ENCODE measurements at regions not wholly inside any gene's neighbourhood (a gene's known extent, or its start where the extent isn't known, plus 50 kb on each side); places are given as distances from the start of the nearest gene placed in this dataset.
"Not testable (repeated sequence)": the region's sequence is repeated elsewhere in the genome, so short reads cannot be mapped to it uniquely, and the experiment has no call there.

DNA sequence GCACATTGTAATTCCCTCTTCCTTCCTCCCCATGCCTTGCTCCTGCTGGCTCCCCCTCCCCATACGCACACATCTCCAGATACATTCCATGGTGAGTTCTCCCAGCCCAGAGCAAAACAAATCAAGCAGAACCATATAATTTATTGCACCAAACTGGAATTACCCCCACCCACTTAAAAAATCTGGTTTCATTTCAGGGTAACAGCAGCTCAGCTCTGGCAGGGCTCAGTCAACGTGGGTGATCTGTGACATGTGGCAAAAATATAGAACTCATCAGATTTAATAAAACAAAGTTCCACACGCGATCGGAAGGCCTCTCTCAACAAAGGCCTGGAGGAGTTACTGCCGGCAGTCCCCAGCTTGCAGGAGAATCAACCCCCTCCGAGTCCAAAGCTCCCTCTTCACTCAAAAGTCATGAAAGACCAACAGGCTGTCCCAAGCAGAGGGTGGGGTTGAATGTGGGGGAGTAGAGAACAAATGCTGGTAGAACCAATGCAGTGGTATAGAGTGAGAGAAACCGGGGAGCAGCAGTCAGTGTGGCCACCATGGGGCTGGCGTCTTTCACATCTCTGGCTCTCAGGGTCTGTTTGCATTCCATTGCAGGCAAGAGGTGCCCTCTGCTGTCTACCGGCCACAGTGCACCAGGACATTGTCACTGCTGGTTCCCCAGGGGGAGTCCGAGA lies 323.3 kb upstream of the NT5E start:
- DNase-seq = no peak

DNA sequence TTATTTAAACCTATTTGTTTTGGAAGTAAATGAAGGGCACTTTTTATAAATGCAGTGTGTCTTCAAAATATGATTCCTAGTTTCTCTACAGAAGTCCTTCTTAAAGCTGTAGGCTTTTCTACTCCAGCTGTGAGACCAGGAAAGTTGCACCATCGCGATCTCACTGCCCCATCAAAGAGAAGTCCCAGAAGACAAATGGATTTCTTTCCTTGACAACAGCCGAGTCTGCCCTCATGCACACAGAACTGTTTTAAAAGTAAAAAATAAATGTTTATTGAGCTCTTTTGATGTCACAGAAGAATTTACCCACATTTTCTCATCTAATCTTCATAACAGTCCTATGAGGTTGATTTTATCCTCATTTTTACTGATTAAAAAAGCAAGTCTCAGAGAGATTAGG lies 324.4 kb upstream of the NT5E start:
- no peak for DNase-seq

DNA sequence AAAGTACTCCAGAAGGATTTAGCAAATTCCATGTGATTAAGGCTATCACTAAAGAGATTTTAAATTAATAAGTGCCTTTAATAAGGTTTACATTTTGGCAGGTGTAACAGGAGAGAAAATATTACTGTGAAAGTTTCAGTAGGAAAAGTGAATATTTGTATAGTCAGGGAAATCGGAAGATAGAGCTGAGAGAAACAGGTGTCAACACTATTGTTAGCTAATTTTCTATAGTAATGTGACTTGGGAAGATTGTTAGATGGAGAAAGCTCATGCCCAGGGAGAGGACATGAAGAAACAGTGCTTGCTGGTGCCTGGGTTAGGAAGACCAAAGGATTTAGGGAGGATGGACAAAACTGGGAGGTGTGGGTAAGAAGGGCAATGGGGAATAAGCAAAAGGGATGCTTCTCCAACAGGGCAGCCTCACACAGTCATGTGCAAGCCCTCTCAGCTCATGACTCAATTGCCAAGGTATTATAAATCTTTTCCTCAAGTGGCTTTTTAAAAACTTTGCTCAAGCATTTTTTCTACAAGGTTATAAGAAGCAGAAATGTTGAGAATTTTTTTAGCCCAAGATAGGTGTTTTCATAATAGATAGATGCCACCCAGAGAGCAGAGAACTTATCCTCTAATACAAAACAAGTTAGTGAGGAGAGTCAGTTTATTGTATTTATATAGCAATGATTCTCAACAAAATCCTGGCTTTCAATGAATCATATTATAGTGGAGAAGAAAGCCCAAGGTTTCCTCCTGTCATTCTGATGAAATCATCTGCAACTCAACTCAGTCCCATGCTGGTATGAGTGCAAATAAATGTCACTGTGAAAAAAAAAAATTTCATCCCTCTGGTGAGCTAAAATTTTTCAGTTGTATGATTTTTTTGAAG lies 325.2 kb upstream of the NT5E start:
- DNase-seq = no peak

DNA sequence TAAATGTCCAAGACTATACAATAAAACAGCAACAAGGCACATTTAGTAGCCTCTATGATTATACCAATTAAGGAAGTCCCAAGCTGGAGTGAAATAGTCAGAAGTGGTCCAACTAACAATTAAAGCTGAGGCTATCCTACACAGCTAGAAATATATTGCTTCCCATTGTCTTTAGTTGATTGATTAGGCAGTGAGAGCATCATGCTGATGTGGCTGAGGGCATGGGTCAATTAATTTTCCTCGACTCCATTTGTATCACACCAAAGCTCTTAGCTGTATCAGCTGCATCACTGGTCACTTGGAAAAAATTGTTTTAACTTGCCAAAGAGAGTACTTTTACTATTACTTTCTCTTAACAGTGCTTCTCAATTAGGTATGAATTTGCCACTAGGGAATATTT lies 328.7 kb upstream of the NT5E start:
- no peak for DNase-seq

DNA sequence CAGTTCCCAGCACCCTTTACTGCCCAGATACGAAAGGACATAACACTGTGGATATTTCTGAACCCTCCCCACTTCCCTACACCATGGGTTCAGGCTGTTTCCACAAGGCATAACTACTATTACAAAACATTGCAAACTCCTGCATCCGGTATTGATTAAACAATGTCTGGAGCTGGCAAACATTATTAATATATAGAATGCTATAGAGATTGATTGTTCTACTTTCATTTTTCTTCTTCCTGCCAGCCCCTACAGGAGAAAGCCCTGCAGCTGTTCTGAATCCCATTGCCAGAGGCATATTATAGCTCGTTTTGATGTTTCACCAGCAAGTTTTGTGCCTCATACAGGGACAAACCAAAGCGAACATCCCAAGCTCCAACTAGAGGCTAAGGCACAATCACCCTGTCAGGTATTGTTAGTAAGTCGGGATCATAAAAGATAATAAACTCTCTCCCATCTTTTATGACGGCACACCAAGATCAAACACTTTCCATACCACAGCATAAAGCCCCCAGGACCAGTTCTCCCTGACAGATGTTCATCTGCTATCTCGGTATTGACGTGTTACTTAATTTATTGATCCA lies 331.1 kb upstream of the NT5E start:
- DNase-seq = no peak

DNA sequence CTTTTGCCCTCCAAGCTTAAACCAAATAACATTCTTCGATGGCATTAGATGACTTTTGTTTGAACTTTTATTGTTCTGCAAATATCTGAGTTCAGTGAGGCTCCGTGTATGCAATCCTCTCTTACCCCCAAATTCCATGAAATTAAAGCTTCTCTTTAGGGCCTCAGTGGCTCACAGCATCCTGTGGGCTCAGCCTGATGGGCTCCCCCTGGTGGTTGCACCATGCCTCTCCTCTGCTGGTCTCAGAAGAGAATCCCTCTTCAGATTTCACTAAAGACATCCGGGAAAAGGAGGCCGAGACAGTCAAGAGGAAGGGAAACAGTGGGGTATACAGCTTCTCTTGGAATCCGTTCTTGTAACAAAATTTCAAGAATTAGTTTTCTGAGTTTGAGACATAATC lies 331.6 kb upstream of the NT5E start:
- no peak for DNase-seq

DNA sequence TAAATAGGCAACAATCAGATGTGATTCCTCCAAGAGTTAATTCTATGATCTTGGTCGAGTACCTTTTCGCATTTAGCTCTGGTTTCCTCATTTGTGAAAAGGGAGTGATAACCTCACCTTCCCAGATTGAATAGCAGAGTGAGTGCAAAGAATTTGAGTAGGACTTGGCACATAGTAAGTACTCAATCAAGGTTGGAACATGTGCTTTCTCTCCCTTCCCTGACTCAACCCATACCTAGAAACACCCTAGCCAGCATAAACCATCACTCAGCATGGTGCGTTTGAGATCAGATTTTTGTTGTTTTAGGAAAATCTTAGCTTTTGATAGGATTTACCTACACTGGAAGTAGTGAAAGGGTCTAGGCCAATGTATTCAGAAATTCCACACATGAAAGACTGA lies 333.4 kb upstream of the NT5E start:
- DNase-seq = no peak

DNA sequence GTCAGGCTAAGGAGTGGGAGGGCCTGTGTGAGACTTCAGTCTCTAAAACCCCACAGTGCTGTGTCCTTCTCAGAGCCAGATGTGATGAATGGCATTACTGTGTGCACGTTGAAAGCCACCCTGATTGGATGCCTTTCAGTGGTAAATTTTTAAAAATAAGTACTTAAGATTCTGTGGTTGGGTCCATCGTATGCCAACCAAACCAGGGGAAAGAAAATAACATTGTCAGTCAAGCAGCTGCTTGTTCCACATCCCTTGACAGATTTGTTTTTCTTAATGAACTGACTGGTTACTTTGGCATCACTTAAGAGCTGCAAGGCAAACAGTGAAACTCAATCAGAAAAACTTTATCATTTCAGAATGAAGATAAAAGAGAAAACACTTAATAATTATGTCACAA lies 334.0 kb upstream of the NT5E start:
- no peak for DNase-seq

DNA sequence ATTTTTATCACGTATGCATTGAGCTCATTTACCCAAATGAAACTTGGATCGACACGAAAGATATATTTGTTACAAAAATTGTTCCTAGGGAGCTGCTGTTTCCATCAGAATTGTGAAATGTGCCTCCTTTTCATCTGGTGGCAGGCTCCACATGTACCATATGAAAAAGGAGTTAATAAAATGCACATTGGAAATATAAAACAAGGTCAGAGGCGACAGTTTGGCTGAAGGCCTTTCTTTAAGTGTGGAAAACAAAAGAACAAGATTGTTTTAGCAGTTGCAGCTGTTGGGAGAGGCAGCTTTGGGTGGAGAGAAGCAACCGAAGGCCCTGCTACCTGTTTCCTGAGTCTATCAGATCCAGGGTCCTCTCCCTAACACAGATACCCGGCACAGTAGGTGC lies 334.5 kb upstream of the NT5E start:
- no peak for DNase-seq

DNA sequence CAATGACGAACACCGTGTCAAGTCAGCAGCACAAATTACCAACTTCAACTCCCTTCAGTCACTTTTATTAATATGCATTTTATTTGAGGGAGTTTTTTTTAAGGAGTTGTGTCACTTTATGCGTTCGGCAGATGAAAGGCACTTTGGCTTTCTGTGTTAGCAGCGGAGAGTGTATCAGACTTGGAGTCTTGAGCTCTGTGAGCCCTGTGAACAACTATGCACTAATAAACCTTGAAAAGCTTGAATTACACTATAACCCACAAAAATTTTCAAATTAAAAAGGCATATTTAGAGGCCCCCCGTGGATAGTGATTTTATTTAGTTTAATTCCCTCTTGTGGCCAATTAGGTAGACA lies 335.3 kb upstream of the NT5E start:
- no peak for DNase-seq

DNA sequence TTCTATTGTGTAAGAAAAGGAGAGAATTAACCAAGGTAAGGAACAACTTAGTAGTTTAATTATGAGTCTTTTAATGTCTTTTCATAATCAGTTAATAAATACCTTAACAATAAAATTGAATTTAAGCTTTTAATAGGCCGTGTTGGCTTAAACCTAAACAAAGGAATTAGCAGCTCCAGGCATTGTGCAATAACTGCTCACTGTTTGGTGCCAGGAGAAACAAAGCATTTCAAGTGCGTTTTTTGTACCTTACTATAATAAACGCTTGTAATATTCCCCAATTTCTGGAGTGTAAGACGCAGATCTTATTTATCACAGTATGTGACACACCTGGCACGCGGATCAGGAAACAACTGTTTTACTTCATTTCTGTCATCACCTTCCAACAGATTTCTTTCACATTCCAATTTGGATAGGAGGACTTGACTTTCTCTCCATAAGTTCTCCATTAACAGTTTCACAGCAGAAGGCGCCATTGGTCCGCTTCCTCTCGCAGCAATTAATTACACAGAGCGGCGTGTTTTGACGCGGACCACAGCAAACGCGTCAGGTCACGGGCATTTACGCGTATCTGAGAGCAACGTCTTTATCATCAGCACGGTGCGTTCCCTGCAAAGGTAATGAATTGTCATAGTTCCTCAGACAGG lies 335.8 kb upstream of the NT5E start:
- DNase-seq = no peak

DNA sequence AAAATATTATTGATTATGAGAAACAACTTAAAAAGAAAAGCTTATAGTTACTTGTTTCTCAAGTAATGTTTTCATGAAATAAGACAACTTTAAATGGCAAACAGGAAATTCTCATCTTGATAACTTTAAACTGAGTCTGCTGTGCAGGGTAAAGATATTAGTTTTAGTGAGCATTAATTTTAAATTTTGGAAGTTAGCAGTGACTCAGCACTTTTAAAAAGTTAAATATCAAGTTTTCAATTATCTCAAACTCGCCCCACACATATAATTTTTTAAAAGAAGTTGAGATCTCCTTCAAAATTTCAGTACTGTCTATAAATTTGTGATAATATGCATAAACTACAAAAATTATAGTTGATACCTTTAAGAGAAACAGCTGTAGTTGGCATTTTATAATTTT lies 337.3 kb upstream of the NT5E start:
- no peak for DNase-seq

DNA sequence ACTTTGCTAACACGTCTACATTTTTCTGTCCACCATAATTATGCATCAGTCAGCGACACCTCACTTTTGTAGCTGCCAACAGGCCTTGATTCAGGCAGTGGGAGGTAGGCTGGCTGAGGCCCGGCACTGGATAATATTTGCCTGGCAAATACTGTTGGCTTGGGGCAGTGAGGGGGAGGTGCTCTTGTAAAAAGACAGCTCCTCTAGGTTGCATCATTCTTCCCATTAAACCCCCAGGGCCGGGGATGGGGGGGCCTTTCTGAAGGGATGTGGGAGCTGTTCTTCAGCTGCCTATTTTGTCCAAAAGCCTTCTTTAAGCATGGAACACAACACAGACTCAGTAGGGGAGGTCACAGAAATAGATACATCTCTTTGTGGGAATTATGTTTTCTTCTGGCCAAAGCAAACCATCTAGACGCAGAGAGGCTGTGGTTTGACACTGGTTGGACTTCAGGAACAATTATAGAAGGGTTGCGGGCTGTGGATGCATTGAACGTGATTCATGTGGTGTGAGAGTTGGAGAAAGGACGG lies 338.3 kb upstream of the NT5E start:
- no peak for DNase-seq

DNA sequence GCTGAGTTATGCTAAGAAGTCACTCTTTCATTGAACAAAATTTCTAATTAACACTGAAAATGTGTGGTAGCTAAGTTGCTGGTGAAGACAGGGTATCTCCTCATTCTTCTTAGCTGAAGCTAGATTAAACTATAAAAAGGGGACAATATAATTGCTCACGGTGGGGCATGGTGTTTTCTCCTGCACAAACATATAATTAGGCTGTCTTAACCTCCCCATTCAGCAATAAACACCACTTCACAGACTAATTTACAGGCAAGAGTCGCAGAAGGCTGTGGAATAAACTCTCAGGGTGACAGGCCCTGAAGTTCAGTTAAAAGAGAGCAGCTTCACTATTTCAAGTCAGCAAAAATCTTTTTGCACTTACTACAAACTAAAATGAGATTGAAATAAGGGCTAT lies 338.9 kb upstream of the NT5E start:
- DNase-seq = no peak

DNA sequence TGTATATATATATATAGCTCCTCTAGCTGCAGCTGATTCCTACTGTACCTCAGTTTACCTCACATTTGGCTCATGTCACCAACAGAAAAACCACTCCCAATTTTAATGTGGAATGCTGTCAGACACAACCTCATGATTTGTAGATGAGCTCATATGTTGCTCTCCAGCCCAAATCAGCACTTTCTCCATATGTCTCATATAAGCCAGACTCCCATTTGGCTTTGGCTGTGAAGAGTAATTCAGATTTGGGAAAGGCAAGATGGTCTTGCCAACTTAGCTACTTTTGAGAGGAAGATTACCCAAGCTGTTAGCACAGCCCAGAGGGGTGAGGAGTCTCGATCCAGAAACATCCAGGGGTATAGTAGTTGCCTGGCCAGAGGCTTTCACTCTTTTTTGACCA lies 342.2 kb upstream of the NT5E start:
- no peak for DNase-seq

DNA sequence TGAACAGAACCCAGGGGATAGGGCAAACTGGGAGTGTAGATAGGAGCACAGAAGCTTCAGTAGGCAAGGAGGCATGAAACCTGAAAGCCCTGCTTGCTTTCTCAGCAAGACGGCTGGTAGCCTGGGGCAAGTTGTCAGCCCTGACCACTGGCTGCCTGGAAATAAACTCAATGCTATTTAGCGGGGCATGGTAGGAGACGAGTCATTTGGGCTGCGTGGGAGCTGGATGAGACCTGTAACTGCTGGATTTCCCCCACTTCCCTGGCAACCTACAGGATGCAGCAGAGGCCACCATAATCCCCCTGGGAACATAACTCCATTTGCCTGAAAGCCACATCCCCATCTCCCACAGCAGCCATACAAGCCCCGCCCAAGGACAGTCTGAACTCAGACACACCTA lies 332.6 kb upstream of the TBX18 start:
- DNase-seq = no peak

DNA sequence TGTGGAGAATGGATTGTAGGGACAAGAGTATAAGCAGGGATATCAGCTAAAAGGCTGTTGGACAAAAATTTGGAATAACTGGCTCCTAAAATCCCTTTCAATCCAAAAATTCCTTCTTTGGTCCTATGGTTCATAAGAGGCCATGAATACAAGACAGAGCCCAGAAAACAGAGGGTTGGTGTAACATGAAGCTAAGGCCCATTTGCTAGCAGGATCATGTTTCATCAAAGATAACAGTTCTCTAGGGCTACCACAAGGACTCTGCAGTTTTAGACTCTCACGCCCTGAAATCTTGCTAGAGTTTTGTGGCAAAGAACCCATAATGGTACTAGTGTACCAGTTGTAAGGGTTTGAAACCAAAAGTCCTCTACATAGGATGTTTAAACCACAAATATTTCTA lies 327.8 kb upstream of the TBX18 start:
- DNase-seq = no peak

DNA sequence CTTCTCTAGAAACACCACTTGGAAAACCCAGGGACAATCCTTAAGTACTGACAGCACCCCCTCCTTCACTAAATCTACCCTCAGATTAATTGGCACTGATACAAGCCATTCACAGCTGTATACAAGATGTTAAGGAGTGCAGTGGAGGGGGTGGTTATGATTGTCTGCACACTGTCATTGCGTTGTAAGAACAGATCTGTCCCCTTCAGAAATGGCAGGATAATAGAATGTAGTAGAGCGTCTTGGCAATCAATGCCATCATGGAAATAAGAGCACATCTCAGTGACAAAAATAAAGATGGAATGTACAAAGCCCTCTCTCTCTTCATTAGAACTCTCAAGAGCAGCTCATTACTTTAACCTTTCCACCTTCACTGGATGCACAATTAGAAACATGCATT lies 324.9 kb upstream of the TBX18 start:
- no peak for DNase-seq

DNA sequence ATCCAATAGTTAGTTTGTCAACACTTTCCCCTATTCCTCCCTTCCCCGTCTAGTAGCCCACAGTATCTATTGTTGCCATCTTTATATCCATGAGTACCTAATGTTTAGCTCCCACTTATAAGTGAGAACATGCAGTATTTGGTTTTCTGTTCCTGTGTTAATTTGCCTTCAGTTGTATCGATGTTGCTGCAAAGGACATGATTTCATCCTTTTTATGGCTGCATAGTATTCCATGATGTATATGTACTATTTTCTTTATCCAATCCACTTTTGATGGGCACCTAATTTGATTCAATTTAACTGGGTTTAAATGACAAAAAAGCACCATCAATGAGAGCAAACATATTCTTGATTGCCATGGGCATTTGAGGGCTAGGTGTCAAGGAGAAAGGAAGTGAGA lies 321.5 kb upstream of the TBX18 start:
- DNase-seq = no peak

DNA sequence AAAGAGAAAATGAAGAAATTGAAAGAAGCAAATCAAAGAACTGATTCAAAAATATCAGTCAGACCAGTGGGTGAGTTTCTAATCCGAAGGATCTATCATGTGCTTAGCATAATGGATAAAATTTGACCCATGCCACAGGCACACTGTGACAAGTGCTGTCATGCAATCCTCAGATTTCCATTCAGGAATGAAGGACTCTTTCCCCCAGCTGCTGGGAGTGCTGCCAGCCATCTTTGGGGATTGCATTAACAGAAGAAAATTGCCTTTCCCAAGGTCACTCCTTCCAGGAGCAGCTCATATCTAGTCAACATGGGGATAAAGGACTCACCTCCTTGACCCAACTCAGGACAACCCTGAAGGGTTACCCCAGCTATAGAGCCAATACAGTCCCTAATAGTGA lies 316.7 kb upstream of the TBX18 start:
- DNase-seq = no peak

DNA sequence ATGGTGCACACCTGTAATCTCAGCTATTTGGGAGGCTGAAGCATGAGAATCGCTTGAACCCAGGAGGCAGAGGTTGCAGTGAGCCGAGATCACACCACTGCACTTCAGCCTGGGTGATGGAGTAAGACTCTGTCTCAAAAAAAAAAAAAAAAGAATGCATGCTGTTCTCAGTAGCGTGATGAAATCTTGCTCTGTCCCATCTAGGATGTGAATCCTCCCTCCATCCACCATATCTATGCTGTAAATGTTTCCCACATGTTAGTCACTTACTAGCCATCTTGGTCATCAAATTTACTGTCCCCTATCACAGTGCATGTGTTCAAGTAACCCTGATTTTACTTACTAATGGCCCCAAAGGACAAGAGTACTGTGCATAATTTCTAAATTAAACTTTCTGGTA lies 315.4 kb upstream of the TBX18 start:
- DNase-seq = no peak

DNA sequence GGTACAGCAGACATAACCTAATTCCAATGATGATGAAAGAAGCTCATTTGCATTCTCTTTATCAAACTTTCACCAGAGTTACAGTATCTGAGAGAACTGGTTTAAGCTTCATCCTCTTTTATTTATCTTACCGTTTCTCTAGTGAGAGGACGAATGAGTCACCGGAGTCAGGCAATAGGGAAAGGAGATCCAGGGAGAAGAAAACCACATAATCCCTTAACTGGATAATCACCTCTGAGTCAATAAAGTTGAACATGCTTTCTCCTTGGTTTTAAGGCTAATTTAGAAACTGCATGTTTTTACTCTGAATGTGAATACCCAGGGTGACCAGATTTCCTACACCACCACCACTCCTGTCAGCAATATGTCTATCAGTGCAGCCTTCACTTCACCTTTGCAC lies 313.7 kb upstream of the TBX18 start:
- DNase-seq = no peak

DNA sequence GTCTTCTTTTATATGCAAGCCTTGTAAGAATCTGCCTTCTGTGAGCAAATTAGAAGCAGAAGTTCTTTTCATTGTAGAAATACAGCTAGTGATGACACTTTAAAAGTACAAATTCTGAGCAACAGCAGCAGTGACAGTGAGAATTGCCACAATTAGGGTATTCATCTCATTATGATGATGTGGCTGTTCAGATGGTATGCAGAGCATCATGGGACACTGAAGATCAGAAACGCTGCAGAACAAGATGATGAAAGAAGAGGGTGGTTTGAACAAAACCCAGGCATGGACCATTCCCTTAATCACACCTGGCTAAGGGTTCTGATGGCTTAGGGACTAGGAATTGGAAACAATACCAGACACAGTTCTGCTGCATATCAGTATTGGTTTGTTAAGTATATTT lies 312.7 kb upstream of the TBX18 start:
- no peak for DNase-seq

DNA sequence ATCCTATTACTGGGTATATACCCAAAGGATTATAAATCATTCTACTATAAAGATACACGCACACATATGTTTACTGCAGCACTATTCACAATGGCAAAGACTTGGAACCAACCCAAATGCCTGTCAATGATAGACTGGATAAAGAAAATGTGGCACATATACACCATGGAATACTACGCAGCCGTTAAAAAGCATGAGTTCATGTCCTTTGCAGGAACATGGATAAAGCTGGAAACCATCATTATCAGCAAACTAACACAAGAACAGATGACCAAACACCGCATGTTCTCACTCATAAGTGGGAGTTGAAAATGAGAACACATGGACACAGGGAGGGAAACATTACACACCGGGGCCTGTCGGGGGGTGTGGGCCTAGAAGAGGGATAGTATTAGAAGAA lies 307.4 kb upstream of the TBX18 start:
- DNase-seq = not testable (repeated sequence)

Measured in NCI-H2081 treated with DMSO at 0.1 percent for 48 hours (cell line).